MM.1S (cell line): ENCODE measurements at regions not wholly inside any gene's neighbourhood (a gene's known extent, or its start where the extent isn't known, plus 50 kb on each side); places are given as distances from the start of the nearest gene placed in this dataset.

ENCODE experiments used
- DNase-seq: peaks from one replicate; pipeline ENCODE4 v3.0.0-alpha.2; 2015
- H2AFZ ChIP-seq: fragments of 300-600 bp; sonication (generic); 2 replicates; pipeline ENCODE4 v1.6.0; 2016; ENCODE audit warnings: antibody characterized with exemption, low read length
- H3F3A ChIP-seq: fragments of 300-600 bp; sonication (generic); 2 replicates; pipeline ENCODE4 v1.6.1; 2016; ENCODE audit warnings: mild to moderate bottlenecking, antibody characterized with exemption, low read length, moderate library complexity, mixed read lengths; ENCODE audit not compliant: insufficient read depth
- H3K27ac ChIP-seq: fragments of 300-600 bp; sonication (generic); 2 replicates; pipeline ENCODE4 v1.5.1; 2016; ENCODE audit warnings: mild to moderate bottlenecking, low read length
- H3K27me3 ChIP-seq: fragments of 300-600 bp; sonication (generic); replicated peaks from 2 replicates; pipeline ENCODE4 v1.6.0; 2016; ENCODE audit warnings: low read length; ENCODE audit not compliant: insufficient read depth
- H3K36me3 ChIP-seq: fragments of 300-600 bp; sonication (generic); replicated peaks from 2 replicates; pipeline ENCODE4 v1.6.1; 2016; ENCODE audit warnings: mild to moderate bottlenecking, low read length, mixed read lengths; ENCODE audit not compliant: insufficient read depth
- H3K4me1 ChIP-seq: fragments of 300-600 bp; sonication (generic); 2 replicates; pipeline ENCODE4 v1.6.1; 2016; ENCODE audit warnings: low read length, mixed read lengths
- H3K4me2 ChIP-seq: fragments of 300-600 bp; sonication (generic); 2 replicates; pipeline ENCODE4 v1.6.0; 2016; ENCODE audit warnings: low read depth, low read length
- H3K4me3 ChIP-seq: fragments of 300-600 bp; sonication (generic); 2 replicates; pipeline ENCODE4 v1.5.1; 2016; ENCODE audit warnings: low read length, mixed read lengths
- H3K79me2 ChIP-seq: fragments of 300-600 bp; sonication (generic); 2 replicates; pipeline ENCODE4 v1.6.1; 2016; ENCODE audit warnings: mixed run types, low read length, mixed read lengths
- H3K9ac ChIP-seq: fragments of 300-600 bp; sonication (generic); 2 replicates; pipeline ENCODE4 v1.6.1; 2016; ENCODE audit warnings: low read length, mixed read lengths
- H3K9me2 ChIP-seq: fragments of 300-600 bp; sonication (generic); replicated peaks from 2 replicates; pipeline ENCODE4 v1.6.1; 2016; ENCODE audit warnings: mild to moderate bottlenecking, low read length, mixed read lengths; ENCODE audit not compliant: insufficient read depth
- H3K9me3 ChIP-seq: fragments of 300-600 bp; sonication (generic); replicated peaks from 2 replicates; pipeline ENCODE4 v1.6.1; 2016; ENCODE audit warnings: mild to moderate bottlenecking, low read length, mixed read lengths; ENCODE audit not compliant: insufficient read depth
- H4K20me1 ChIP-seq: fragments of 300-600 bp; sonication (generic); 2 replicates; pipeline ENCODE4 v1.6.1; 2016; ENCODE audit warnings: mild to moderate bottlenecking, low read length, moderate library complexity, mixed read lengths; ENCODE audit not compliant: insufficient read depth
- EZH2 ChIP-seq: fragments of 300-600 bp; sonication (generic); optimal IDR thresholded peaks from 2 replicates; pipeline ENCODE3; 2017; ENCODE audit warnings: low read depth, mild to moderate bottlenecking, antibody characterized with exemption, low read length, mixed read lengths
- EZH2phosphoT487 ChIP-seq: fragments of 300-600 bp; sonication (generic); IDR thresholded peaks from 2 replicates; pipeline ENCODE4 v1.6.1; 2018; ENCODE audit warnings: antibody characterized with exemption, low read length
- TF ChIP-seq, protein P1 (sequence below): fragments of 300-600 bp; sonication (generic); IDR thresholded peaks from 2 replicates; pipeline ENCODE4 v1.5.1; 2016; ENCODE audit warnings: antibody characterized with exemption, low read length, mixed read lengths

GRCh38 chr2:176746411-176746810 lies 466.2 kb upstream of the HNRNPA3 start:
- Histone ChIP-seq H3K9me2 (no peaks in the 10 kb centered on the region), H3K4me2 (no peak overlapping the region), H3K27me3 (no peaks in the 10 kb centered on the region), H3K4me1 (peaks cover 17% of the 10 kb centered on the region), H3K27ac (no peak overlapping the region), H4K20me1 (no peaks in the 10 kb centered on the region), H3K79me2 (no peaks in the 10 kb centered on the region), H3K9ac (no peak overlapping the region), H3K9me3 (no peaks in the 10 kb centered on the region), H3F3A (0 out of 2 replicates have a peak, but pooled peaks cover 3% of the 10 kb centered on the region), H2AFZ (no peak overlapping the region), H3K36me3 (no peaks in the 10 kb centered on the region), H3K4me3 (no peak overlapping the region)
- TF ChIP-seq EZH2phosphoT487, result no peak
- TF ChIP-seq EZH2, result no peak
- TF ChIP-seq, protein P1, sequence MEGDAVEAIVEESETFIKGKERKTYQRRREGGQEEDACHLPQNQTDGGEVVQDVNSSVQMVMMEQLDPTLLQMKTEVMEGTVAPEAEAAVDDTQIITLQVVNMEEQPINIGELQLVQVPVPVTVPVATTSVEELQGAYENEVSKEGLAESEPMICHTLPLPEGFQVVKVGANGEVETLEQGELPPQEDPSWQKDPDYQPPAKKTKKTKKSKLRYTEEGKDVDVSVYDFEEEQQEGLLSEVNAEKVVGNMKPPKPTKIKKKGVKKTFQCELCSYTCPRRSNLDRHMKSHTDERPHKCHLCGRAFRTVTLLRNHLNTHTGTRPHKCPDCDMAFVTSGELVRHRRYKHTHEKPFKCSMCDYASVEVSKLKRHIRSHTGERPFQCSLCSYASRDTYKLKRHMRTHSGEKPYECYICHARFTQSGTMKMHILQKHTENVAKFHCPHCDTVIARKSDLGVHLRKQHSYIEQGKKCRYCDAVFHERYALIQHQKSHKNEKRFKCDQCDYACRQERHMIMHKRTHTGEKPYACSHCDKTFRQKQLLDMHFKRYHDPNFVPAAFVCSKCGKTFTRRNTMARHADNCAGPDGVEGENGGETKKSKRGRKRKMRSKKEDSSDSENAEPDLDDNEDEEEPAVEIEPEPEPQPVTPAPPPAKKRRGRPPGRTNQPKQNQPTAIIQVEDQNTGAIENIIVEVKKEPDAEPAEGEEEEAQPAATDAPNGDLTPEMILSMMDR, result no peak
- no peak for DNase-seq

GRCh38 chr2:176747506-176747905 lies 465.1 kb upstream of the HNRNPA3 start:
- no peak for DNase-seq
- H4K20me1 ChIP-seq, result no peaks in the 10 kb centered on the region
- no peaks in the 10 kb centered on the region for H3K9me2 ChIP-seq
- H3K79me2 ChIP-seq, result no peaks in the 10 kb centered on the region
- no peak overlapping the region for H3K4me2 ChIP-seq
- TF ChIP-seq, protein P1, result no peak
- no peak for TF ChIP-seq EZH2
- TF ChIP-seq EZH2phosphoT487, result no peak
- H2AFZ ChIP-seq, result no peak overlapping the region
- H3K27me3 ChIP-seq, result no peaks in the 10 kb centered on the region
- H3K9ac ChIP-seq, result no peak overlapping the region
- H3K36me3 ChIP-seq, result no peaks in the 10 kb centered on the region
- peaks cover 17% of the 10 kb centered on the region for H3K4me1 ChIP-seq
- no peaks in the 10 kb centered on the region for H3K9me3 ChIP-seq
- 0 out of 2 replicates have a peak, but pooled peaks cover 3% of the 10 kb centered on the region for H3F3A ChIP-seq
- H3K4me3 ChIP-seq, result no peak overlapping the region
- H3K27ac ChIP-seq, result no peak overlapping the region

GRCh38 chr2:176747928-176748327 lies 464.7 kb upstream of the HNRNPA3 start:
- no peak overlapping the region for H2AFZ ChIP-seq
- no peaks in the 10 kb centered on the region for H3K9me2 ChIP-seq
- H3K9me3 ChIP-seq, result no peaks in the 10 kb centered on the region
- H4K20me1 ChIP-seq, result no peaks in the 10 kb centered on the region
- H3K36me3 ChIP-seq, result no peaks in the 10 kb centered on the region
- peaks cover 17% of the 10 kb centered on the region for H3K4me1 ChIP-seq
- no peak for DNase-seq
- H3K27me3 ChIP-seq, result no peaks in the 10 kb centered on the region
- 0 out of 2 replicates have a peak, but pooled peaks cover 3% of the 10 kb centered on the region for H3F3A ChIP-seq
- TF ChIP-seq, protein P1, result no peak
- TF ChIP-seq EZH2phosphoT487 (no peak), EZH2 (no peak)
- no peaks in the 10 kb centered on the region for H3K79me2 ChIP-seq
- no peak overlapping the region for H3K4me2 ChIP-seq
- H3K9ac ChIP-seq, result no peak overlapping the region
- H3K4me3 ChIP-seq, result no peak overlapping the region
- H3K27ac ChIP-seq, result no peak overlapping the region
